NK-92 treated with Interleukin-12 subunit alpha and Interleukin-12 subunit beta, amount 100 ng/mL, for 24 hours (cell line): ENCODE measurements at regions not wholly inside any gene's neighbourhood (a gene's known extent, or its start where the extent isn't known, plus 50 kb on each side); places are given as distances from the start of the nearest gene placed in this dataset.
"Not testable (repeated sequence)": the region's sequence is repeated elsewhere in the genome, so short reads cannot be mapped to it uniquely, and the experiment has no call there.

Experiments
- DNase-seq: peaks from one replicate; lab custom pipeline; 2025; lab: John Stamatoyannopoulos, UW

- DNase-seq, result no peak
Observed at GRCh38 chr16:13630374-13630773, 289.6 kb upstream of the ERCC4 start.

- DNase-seq, result no peak
Observed at GRCh38 chr16:13631213-13631767, 288.7 kb upstream of the ERCC4 start.

- no peak for DNase-seq
Observed at GRCh38 chr16:13631916-13632315, 288.0 kb upstream of the ERCC4 start.

- DNase-seq, result not testable (repeated sequence)
Observed at GRCh38 chr16:13632504-13632903, 287.4 kb upstream of the ERCC4 start.

- DNase-seq, result no peak
Observed at GRCh38 chr16:13633391-13633861, 286.5 kb upstream of the ERCC4 start.

- no peak for DNase-seq
Observed at GRCh38 chr16:13634253-13634652, 285.7 kb upstream of the ERCC4 start.

GRCh38 chr16:13634959-13635358 lies 285.0 kb upstream of the ERCC4 start:
- no peak for DNase-seq

GRCh38 chr16:13638218-13638617 lies 281.7 kb upstream of the ERCC4 start:
- no peak for DNase-seq

- DNase-seq, result no peak
Observed at GRCh38 chr16:13643412-13643811, 276.5 kb upstream of the ERCC4 start.

- no peak for DNase-seq
Observed at GRCh38 chr16:13645601-13646245, 274.2 kb upstream of the ERCC4 start.

GRCh38 chr16:13660807-13661206 lies 259.1 kb upstream of the ERCC4 start:
- no peak for DNase-seq

- DNase-seq, result no peak
Observed at GRCh38 chr16:13665876-13666275, 254.1 kb upstream of the ERCC4 start.

GRCh38 chr16:13672196-13672595 lies 247.8 kb upstream of the ERCC4 start:
- DNase-seq, result no peak

GRCh38 chr16:13680021-13680889 lies 239.7 kb upstream of the ERCC4 start:
- DNase-seq, result no peak

- no peak for DNase-seq
Observed at GRCh38 chr16:13684819-13685563, 235.0 kb upstream of the ERCC4 start.

- no peak for DNase-seq
Observed at GRCh38 chr16:13696017-13696416, 223.9 kb upstream of the ERCC4 start.

- DNase-seq, result no peak
Observed at GRCh38 chr16:13697013-13697412, 222.9 kb upstream of the ERCC4 start.

- no peak for DNase-seq
Observed at GRCh38 chr16:13697568-13697967, 222.4 kb upstream of the ERCC4 start.

- no peak for DNase-seq
Observed at GRCh38 chr16:13702614-13703013, 217.3 kb upstream of the ERCC4 start.

GRCh38 chr16:13708347-13709120 lies 211.4 kb upstream of the ERCC4 start:
- no peak for DNase-seq

- no peak for DNase-seq
Observed at GRCh38 chr16:13718748-13719147, 201.2 kb upstream of the ERCC4 start.

GRCh38 chr16:13727943-13728342 lies 192.0 kb upstream of the ERCC4 start:
- DNase-seq, result no peak
